ENCODE measurements at regions not wholly inside any gene's neighbourhood (a gene's known extent, or its start where the extent isn't known, plus 50 kb on each side); places are given as distances from the start of the nearest gene placed in this dataset.

GRCh38 chr17:72208832-72209231, 88.0 kb downstream of the SOX9 start:
- no peak for DNase-seq (ENCODE audit: low spot score)

- no peak for DNase-seq (ENCODE audit: low spot score)
Measured at GRCh38 chr17:72212041-72212440, 91.2 kb downstream of the SOX9 start.

- no peak for DNase-seq (ENCODE audit: low spot score)
Measured at GRCh38 chr17:72215490-72215889, 94.7 kb downstream of the SOX9 start.

GRCh38 chr17:72215928-72216327, 95.1 kb downstream of the SOX9 start:
- no peak for DNase-seq (ENCODE audit: low spot score)

GRCh38 chr17:72219137-72219823, 98.5 kb downstream of the SOX9 start:
- DNase-seq (ENCODE audit: low spot score), result no peak

- DNase-seq (ENCODE audit: low spot score), result no peak
Measured at GRCh38 chr17:72219824-72220493, 99.1 kb downstream of the SOX9 start.

GRCh38 chr17:72222661-72223380, 102.0 kb downstream of the SOX9 start:
- no peak for DNase-seq (ENCODE audit: low spot score)

GRCh38 chr17:72223866-72224291, 103.1 kb downstream of the SOX9 start:
- no peak for DNase-seq (ENCODE audit: low spot score)

GRCh38 chr17:72226322-72226721, 105.5 kb downstream of the SOX9 start:
- no peak for DNase-seq (ENCODE audit: low spot score)

- DNase-seq (ENCODE audit: low spot score), result no peak
Measured at GRCh38 chr17:72233986-72234385, 113.2 kb downstream of the SOX9 start.

- no peak for DNase-seq (ENCODE audit: low spot score)
Measured at GRCh38 chr17:72234985-72235384, 114.2 kb downstream of the SOX9 start.

- no peak for DNase-seq (ENCODE audit: low spot score)
Measured at GRCh38 chr17:72236980-72237633, 116.3 kb downstream of the SOX9 start.

GRCh38 chr17:72238157-72238673, 117.4 kb downstream of the SOX9 start:
- DNase-seq (ENCODE audit: low spot score), result no peak

- no peak for DNase-seq (ENCODE audit: low spot score)
Measured at GRCh38 chr17:72239548-72239947, 118.7 kb downstream of the SOX9 start.

GRCh38 chr17:72240333-72240732, 119.5 kb downstream of the SOX9 start:
- DNase-seq (ENCODE audit: low spot score), result no peak

GRCh38 chr17:72244494-72244893, 123.7 kb downstream of the SOX9 start:
- DNase-seq (ENCODE audit: low spot score), result no peak

GRCh38 chr17:72244956-72245355, 124.1 kb downstream of the SOX9 start:
- DNase-seq (ENCODE audit: low spot score), result no peak

GRCh38 chr17:72249441-72249840, 128.6 kb downstream of the SOX9 start:
- DNase-seq (ENCODE audit: low spot score), result no peak

- DNase-seq (ENCODE audit: low spot score), result no peak
Measured at GRCh38 chr17:72250206-72250605, 129.4 kb downstream of the SOX9 start.

GRCh38 chr17:72253597-72253996, 132.8 kb downstream of the SOX9 start:
- no peak for DNase-seq (ENCODE audit: low spot score)

GRCh38 chr17:72254808-72255449, 134.1 kb downstream of the SOX9 start:
- DNase-seq (ENCODE audit: low spot score), result no peak
